Lower lobe of right lung (tissue), 2 donors: ENCODE measurements at regions not wholly inside any gene's neighbourhood (a gene's known extent, or its start where the extent isn't known, plus 50 kb on each side); places are given as distances from the start of the nearest gene placed in this dataset.

ENCODE experiments used
- ATAC-seq, 2 donors: fragments of 200-7000 bp; cut with Tn5 transposase; one replicate each; pipeline ENCODE4 v1.9.1; 2020 to 2022; ENCODE audit warnings: mild to moderate bottlenecking in 2 of 2, moderate library complexity in 2 of 2
- DNase-seq: peaks from one replicate; pipeline ENCODE4 v3.0.0-alpha.2; 2020
- H3K27ac ChIP-seq: fragments of 200-600 bp; one replicate; pipeline ENCODE4 v1.8.0; 2022
- H3K27me3 ChIP-seq: fragments of 200-600 bp; one replicate; pipeline ENCODE4 v1.8.0; 2022; ENCODE audit warnings: low read depth
- H3K36me3 ChIP-seq: fragments of 200-600 bp; one replicate; pipeline ENCODE4 v1.8.0; 2022; ENCODE audit warnings: mild to moderate bottlenecking
- H3K4me1 ChIP-seq: fragments of 200-600 bp; one replicate; pipeline ENCODE4 v1.8.0; 2022
- H3K4me3 ChIP-seq: fragments of 200-600 bp; one replicate; pipeline ENCODE4 v1.8.0; 2022; ENCODE audit warnings: mild to moderate bottlenecking
- H3K9me3 ChIP-seq: fragments of 200-600 bp; one replicate; pipeline ENCODE4 v1.8.0; 2022
- intact Hi-C: fragments of 100-400 bp; cut with DNase I; formaldehyde crosslinking; loops from one replicate; pipeline ENCODE4 v1.11.0; 2022
- TF ChIP-seq, protein P1 (sequence below): fragments of 200-600 bp; IDR thresholded peaks from one replicate; pipeline ENCODE4 v1.8.0; 2022; ENCODE audit warnings: antibody characterized with exemption, mild to moderate bottlenecking
- donor health status: DM: no; HTN: yes; CAD: no; lungs with severe emphysema.

GRCh38 chr3:65284546-65284945, 596.7 kb upstream of the ADAMTS9 start:
- Histone ChIP-seq H3K9me3 (no peaks in the 10 kb centered on the region), H3K4me1 (no peaks in the 10 kb centered on the region), H3K27me3 (no peaks in the 10 kb centered on the region), H3K4me3 (no peak overlapping the region), H3K36me3 (no peaks in the 10 kb centered on the region), H3K27ac (no peak overlapping the region)
- ATAC-seq, result no peak
- TF ChIP-seq, protein P1, sequence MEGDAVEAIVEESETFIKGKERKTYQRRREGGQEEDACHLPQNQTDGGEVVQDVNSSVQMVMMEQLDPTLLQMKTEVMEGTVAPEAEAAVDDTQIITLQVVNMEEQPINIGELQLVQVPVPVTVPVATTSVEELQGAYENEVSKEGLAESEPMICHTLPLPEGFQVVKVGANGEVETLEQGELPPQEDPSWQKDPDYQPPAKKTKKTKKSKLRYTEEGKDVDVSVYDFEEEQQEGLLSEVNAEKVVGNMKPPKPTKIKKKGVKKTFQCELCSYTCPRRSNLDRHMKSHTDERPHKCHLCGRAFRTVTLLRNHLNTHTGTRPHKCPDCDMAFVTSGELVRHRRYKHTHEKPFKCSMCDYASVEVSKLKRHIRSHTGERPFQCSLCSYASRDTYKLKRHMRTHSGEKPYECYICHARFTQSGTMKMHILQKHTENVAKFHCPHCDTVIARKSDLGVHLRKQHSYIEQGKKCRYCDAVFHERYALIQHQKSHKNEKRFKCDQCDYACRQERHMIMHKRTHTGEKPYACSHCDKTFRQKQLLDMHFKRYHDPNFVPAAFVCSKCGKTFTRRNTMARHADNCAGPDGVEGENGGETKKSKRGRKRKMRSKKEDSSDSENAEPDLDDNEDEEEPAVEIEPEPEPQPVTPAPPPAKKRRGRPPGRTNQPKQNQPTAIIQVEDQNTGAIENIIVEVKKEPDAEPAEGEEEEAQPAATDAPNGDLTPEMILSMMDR, result no peak
- intact Hi-C loops, result no loop called here
- no peak for DNase-seq

DNA sequence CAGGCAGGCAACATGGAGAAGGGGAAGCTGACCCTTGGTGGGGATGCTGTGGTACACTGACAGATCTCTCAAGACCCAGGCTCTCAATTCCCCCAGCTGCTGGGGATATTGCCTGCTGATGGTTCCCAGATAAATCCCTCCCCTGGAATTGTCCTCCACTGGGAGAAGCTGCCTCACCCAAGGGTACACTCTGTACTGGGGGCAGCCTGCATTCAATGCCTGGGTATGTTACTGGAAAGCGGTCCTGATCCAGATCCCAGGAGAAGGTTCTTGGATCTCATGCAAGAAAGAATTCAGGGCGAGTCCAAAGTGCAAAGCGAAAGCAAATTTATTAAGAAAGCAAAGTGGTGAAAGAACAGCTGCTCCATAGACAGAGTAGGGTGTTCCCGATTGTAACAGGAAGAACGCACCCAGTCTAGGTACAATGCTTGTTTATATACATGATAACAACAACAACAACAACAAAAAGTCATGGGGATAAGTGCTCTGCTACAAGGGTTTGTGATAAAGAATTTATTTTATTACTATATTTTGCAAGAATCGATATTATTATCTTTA, 591.5 kb upstream of the ADAMTS9 start:
- ATAC-seq (no peak), DNase-seq (no peak)
- no peaks in the 10 kb centered on the region for H3K27me3 ChIP-seq
- TF ChIP-seq, protein P1, result no peak
- no peak overlapping the region for H3K27ac ChIP-seq
- H3K9me3 ChIP-seq, result no peaks in the 10 kb centered on the region
- no peak overlapping the region for H3K4me3 ChIP-seq
- intact Hi-C loops, result no loop called here
- no peaks in the 10 kb centered on the region for H3K36me3 ChIP-seq
- H3K4me1 ChIP-seq, result no peaks in the 10 kb centered on the region

DNA sequence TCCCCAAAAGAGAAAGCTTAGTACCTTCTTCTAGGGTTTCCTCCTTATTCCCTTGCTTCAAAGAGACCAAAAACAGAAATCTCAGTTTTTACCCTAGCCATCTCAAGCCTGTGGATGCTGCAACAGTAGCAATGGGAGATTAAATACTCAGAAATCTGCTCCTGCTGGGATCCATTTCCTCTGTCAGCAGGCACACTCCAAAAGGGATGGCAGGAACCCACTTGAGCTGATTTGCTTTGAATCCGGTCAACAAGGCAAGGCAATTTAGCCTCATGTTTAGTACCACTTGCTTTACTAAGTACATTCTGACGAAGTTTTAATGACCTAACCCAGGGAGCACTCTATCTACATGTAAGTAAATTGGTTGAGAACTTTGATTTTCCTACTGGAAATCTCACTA, 590.0 kb upstream of the ADAMTS9 start:
- no peak for DNase-seq
- no peak overlapping the region for H3K27ac ChIP-seq
- H3K36me3 ChIP-seq, result no peaks in the 10 kb centered on the region
- ATAC-seq, result no peak
- TF ChIP-seq, protein P1, result no peak
- intact Hi-C loops, result no loop called here
- H3K27me3 ChIP-seq, result no peaks in the 10 kb centered on the region
- H3K4me1 ChIP-seq, result no peaks in the 10 kb centered on the region
- no peak overlapping the region for H3K4me3 ChIP-seq
- H3K9me3 ChIP-seq, result no peaks in the 10 kb centered on the region

- no peaks in the 10 kb centered on the region for H3K9me3 ChIP-seq
- DNase-seq (no peak), ATAC-seq (no peak)
- no peaks in the 10 kb centered on the region for H3K36me3 ChIP-seq
- intact Hi-C loops, result no loop called here
- TF ChIP-seq, protein P1, result no peak
- H3K27ac ChIP-seq, result no peak overlapping the region
- H3K4me3 ChIP-seq, result no peak overlapping the region
- H3K27me3 ChIP-seq, result no peaks in the 10 kb centered on the region
- no peaks in the 10 kb centered on the region for H3K4me1 ChIP-seq
Measured at GRCh38 chr3:65276551-65276950, 588.8 kb upstream of the ADAMTS9 start.

GRCh38 chr3:65268426-65268825, 580.6 kb upstream of the ADAMTS9 start:
- DNase-seq, result no peak

More at GRCh38 chr3:65268426-65268825, 580.6 kb upstream of the ADAMTS9 start:
- TF ChIP-seq, protein P1, result no peak
- ATAC-seq, result no peak
- Histone ChIP-seq H3K27me3 (no peaks in the 10 kb centered on the region), H3K4me3 (no peak overlapping the region), H3K27ac (no peak overlapping the region), H3K4me1 (no peaks in the 10 kb centered on the region), H3K9me3 (no peaks in the 10 kb centered on the region), H3K36me3 (no peaks in the 10 kb centered on the region)
- intact Hi-C loops, result no loop called here
